ENCODE measurements at regions not wholly inside any gene's neighbourhood (a gene's known extent, or its start where the extent isn't known, plus 50 kb on each side); places are given as distances from the start of the nearest gene placed in this dataset.

- H3K79me2 ChIP-seq (ENCODE audit: control insufficient read depth, insufficient read depth, low read length), result no peaks in the 10 kb centered on the region
- no CpG with 5 or more reads among the region's 9 CpGs for WGBS (ENCODE audit: extremely low coverage, insufficient coverage, low lambda C conversion rate)
- no peak overlapping the region for H4K8ac ChIP-seq (ENCODE audit: low read depth, low read length)
- H3K56ac ChIP-seq (ENCODE audit: low read length), result no peak overlapping the region
- H3K18ac ChIP-seq (ENCODE audit: low read length), result no peak overlapping the region
- H3K4me2 ChIP-seq (ENCODE audit: low read length), result no peak overlapping the region
- H3K79me1 ChIP-seq (ENCODE audit: low read length), result no peaks in the 10 kb centered on the region
- H3K4me1 ChIP-seq (ENCODE audit: control insufficient read depth, low read depth, low read length), result no peaks in the 10 kb centered on the region
- H2BK5ac ChIP-seq (ENCODE audit: low read length), result no peak overlapping the region
- no peak overlapping the region for H2BK120ac ChIP-seq (ENCODE audit: low read depth, low read length)
- H3K27ac ChIP-seq (ENCODE audit: low read depth, low read length), result no peak overlapping the region
- H4K5ac ChIP-seq (ENCODE audit: low read length), result no peak overlapping the region
- DNase-seq, result no peak
- no peak overlapping the region for H3K4me3 ChIP-seq (ENCODE audit: low read length)
- no peak overlapping the region for H2BK15ac ChIP-seq (replicated peaks; ENCODE audit: low read depth)
- no peaks in the 10 kb centered on the region for H3K27me3 ChIP-seq (ENCODE audit: insufficient read depth, low read length, poor library complexity)
- no peak overlapping the region for H3K4ac ChIP-seq (ENCODE audit: low read depth, low read length)
- H2AK5ac ChIP-seq (ENCODE audit: low read length), result no peak overlapping the region
- H3K36me3 ChIP-seq (ENCODE audit: control insufficient read depth, insufficient read depth, low read length), result no peaks in the 10 kb centered on the region
- no peak overlapping the region for H3K9ac ChIP-seq (ENCODE audit: low read length)
- H3K23ac ChIP-seq (ENCODE audit: low read length), result no peak overlapping the region
Observed at GRCh38 chr18:61750840-61751668, 141.8 kb downstream of the RNF152 start.

GRCh38 chr18:61749546-61749945, 143.3 kb downstream of the RNF152 start:
- WGBS (ENCODE audit: extremely low coverage, insufficient coverage, low lambda C conversion rate), result no CpG with 5 or more reads among the region's 4 CpGs
- H3K4me2 ChIP-seq (ENCODE audit: low read length), result no peak overlapping the region
- no peak overlapping the region for H3K23ac ChIP-seq (ENCODE audit: low read length)

GRCh38 chr18:61749031-61749430, 143.8 kb downstream of the RNF152 start:
- WGBS (ENCODE audit: extremely low coverage, insufficient coverage, low lambda C conversion rate), result no CpG with 5 or more reads among the region's 6 CpGs
- Histone ChIP-seq H2AK5ac (ENCODE audit: low read length) (no peak overlapping the region), H3K4ac (ENCODE audit: low read depth, low read length) (no peak overlapping the region), H2BK120ac (ENCODE audit: low read depth, low read length) (no peak overlapping the region), H3K18ac (ENCODE audit: low read length) (no peak overlapping the region), H3K4me3 (ENCODE audit: low read length) (no peak overlapping the region), H3K56ac (ENCODE audit: low read length) (no peak overlapping the region), H3K79me1 (ENCODE audit: low read length) (no peaks in the 10 kb centered on the region), H4K8ac (ENCODE audit: low read depth, low read length) (no peak overlapping the region), H3K4me1 (ENCODE audit: control insufficient read depth, low read depth, low read length) (no peaks in the 10 kb centered on the region), H4K5ac (ENCODE audit: low read length) (no peak overlapping the region), H3K27ac (ENCODE audit: low read depth, low read length) (no peak overlapping the region), H3K79me2 (ENCODE audit: control insufficient read depth, insufficient read depth, low read length) (no peaks in the 10 kb centered on the region), H3K27me3 (ENCODE audit: insufficient read depth, low read length, poor library complexity) (no peaks in the 10 kb centered on the region), H3K23ac (ENCODE audit: low read length) (no peak overlapping the region), H3K4me2 (ENCODE audit: low read length) (no peak overlapping the region), H3K36me3 (ENCODE audit: control insufficient read depth, insufficient read depth, low read length) (no peaks in the 10 kb centered on the region), H3K9ac (ENCODE audit: low read length) (no peak overlapping the region), H2BK15ac (replicated peaks; ENCODE audit: low read depth) (no peak overlapping the region), H2BK5ac (ENCODE audit: low read length) (no peak overlapping the region)
- DNase-seq, result no peak

More at GRCh38 chr18:61749546-61749945, 143.3 kb downstream of the RNF152 start:
- Histone ChIP-seq H3K9ac (ENCODE audit: low read length) (no peak overlapping the region), H3K27ac (ENCODE audit: low read depth, low read length) (no peak overlapping the region), H3K18ac (ENCODE audit: low read length) (no peak overlapping the region), H2AK5ac (ENCODE audit: low read length) (no peak overlapping the region), H3K36me3 (ENCODE audit: control insufficient read depth, insufficient read depth, low read length) (no peaks in the 10 kb centered on the region), H3K79me1 (ENCODE audit: low read length) (no peaks in the 10 kb centered on the region), H3K27me3 (ENCODE audit: insufficient read depth, low read length, poor library complexity) (no peaks in the 10 kb centered on the region), H3K79me2 (ENCODE audit: control insufficient read depth, insufficient read depth, low read length) (no peaks in the 10 kb centered on the region), H2BK15ac (replicated peaks; ENCODE audit: low read depth) (no peak overlapping the region), H3K4me1 (ENCODE audit: control insufficient read depth, low read depth, low read length) (no peaks in the 10 kb centered on the region), H2BK120ac (ENCODE audit: low read depth, low read length) (no peak overlapping the region), H4K8ac (ENCODE audit: low read depth, low read length) (no peak overlapping the region), H3K4me3 (ENCODE audit: low read length) (no peak overlapping the region), H3K56ac (ENCODE audit: low read length) (no peak overlapping the region), H3K4ac (ENCODE audit: low read depth, low read length) (no peak overlapping the region), H2BK5ac (ENCODE audit: low read length) (no peak overlapping the region), H4K5ac (ENCODE audit: low read length) (no peak overlapping the region)
- DNase-seq, result no peak

- no peak overlapping the region for H3K4me2 ChIP-seq (ENCODE audit: low read length)
- no peak overlapping the region for H3K23ac ChIP-seq (ENCODE audit: low read length)
- no peak overlapping the region for H4K5ac ChIP-seq (ENCODE audit: low read length)
- H3K79me2 ChIP-seq (ENCODE audit: control insufficient read depth, insufficient read depth, low read length), result no peaks in the 10 kb centered on the region
- H3K4me1 ChIP-seq (ENCODE audit: control insufficient read depth, low read depth, low read length), result no peaks in the 10 kb centered on the region
- no peak overlapping the region for H3K27ac ChIP-seq (ENCODE audit: low read depth, low read length)
- no peak for DNase-seq
- no peak overlapping the region for H3K18ac ChIP-seq (ENCODE audit: low read length)
- no peak overlapping the region for H3K4me3 ChIP-seq (ENCODE audit: low read length)
- H2BK15ac ChIP-seq (replicated peaks; ENCODE audit: low read depth), result no peak overlapping the region
- WGBS (ENCODE audit: extremely low coverage, insufficient coverage, low lambda C conversion rate), result no CpG with 5 or more reads among the region's 10 CpGs
- no peak overlapping the region for H2AK5ac ChIP-seq (ENCODE audit: low read length)
- no peaks in the 10 kb centered on the region for H3K27me3 ChIP-seq (ENCODE audit: insufficient read depth, low read length, poor library complexity)
- no peak overlapping the region for H2BK120ac ChIP-seq (ENCODE audit: low read depth, low read length)
- H4K8ac ChIP-seq (ENCODE audit: low read depth, low read length), result no peak overlapping the region
- no peak overlapping the region for H2BK5ac ChIP-seq (ENCODE audit: low read length)
- H3K36me3 ChIP-seq (ENCODE audit: control insufficient read depth, insufficient read depth, low read length), result no peaks in the 10 kb centered on the region
- no peak overlapping the region for H3K9ac ChIP-seq (ENCODE audit: low read length)
- no peaks in the 10 kb centered on the region for H3K79me1 ChIP-seq (ENCODE audit: low read length)
- no peak overlapping the region for H3K4ac ChIP-seq (ENCODE audit: low read depth, low read length)
- no peak overlapping the region for H3K56ac ChIP-seq (ENCODE audit: low read length)
Observed at GRCh38 chr18:61748004-61748403, 144.8 kb downstream of the RNF152 start.

GRCh38 chr18:61743775-61744531, 148.9 kb downstream of the RNF152 start:
- no peak overlapping the region for H3K9ac ChIP-seq (ENCODE audit: low read length)
- no peak overlapping the region for H2AK5ac ChIP-seq (ENCODE audit: low read length)
- no peak overlapping the region for H2BK5ac ChIP-seq (ENCODE audit: low read length)
- no peak overlapping the region for H3K18ac ChIP-seq (ENCODE audit: low read length)
- WGBS (ENCODE audit: extremely low coverage, insufficient coverage, low lambda C conversion rate), result no CpG with 5 or more reads among the region's 4 CpGs
- DNase-seq, result peak; percentile 81
- no peak overlapping the region for H2BK120ac ChIP-seq (ENCODE audit: low read depth, low read length)
- no peak overlapping the region for H3K4me3 ChIP-seq (ENCODE audit: low read length)
- H4K8ac ChIP-seq (ENCODE audit: low read depth, low read length), result no peak overlapping the region
- H2BK15ac ChIP-seq (replicated peaks; ENCODE audit: low read depth), result no peak overlapping the region
- no peak overlapping the region for H3K27ac ChIP-seq (ENCODE audit: low read depth, low read length)
- H3K4ac ChIP-seq (ENCODE audit: low read depth, low read length), result no peak overlapping the region
- no peaks in the 10 kb centered on the region for H3K4me1 ChIP-seq (ENCODE audit: control insufficient read depth, low read depth, low read length)
- no peaks in the 10 kb centered on the region for H3K27me3 ChIP-seq (ENCODE audit: insufficient read depth, low read length, poor library complexity)
- no peak overlapping the region for H3K56ac ChIP-seq (ENCODE audit: low read length)
- H3K36me3 ChIP-seq (ENCODE audit: control insufficient read depth, insufficient read depth, low read length), result no peaks in the 10 kb centered on the region
- H3K79me2 ChIP-seq (ENCODE audit: control insufficient read depth, insufficient read depth, low read length), result no peaks in the 10 kb centered on the region
- no peak overlapping the region for H3K4me2 ChIP-seq (ENCODE audit: low read length)
- H3K79me1 ChIP-seq (ENCODE audit: low read length), result no peaks in the 10 kb centered on the region
- no peak overlapping the region for H3K23ac ChIP-seq (ENCODE audit: low read length)
- H4K5ac ChIP-seq (ENCODE audit: low read length), result no peak overlapping the region

All from mesendoderm (in vitro differentiated cells).